ENCODE measurements at regions not wholly inside any gene's neighbourhood (a gene's known extent, or its start where the extent isn't known, plus 50 kb on each side); places are given as distances from the start of the nearest gene placed in this dataset.
"Not testable (repeated sequence)": the region's sequence is repeated elsewhere in the genome, so short reads cannot be mapped to it uniquely, and the experiment has no call there.

- no peaks in the 10 kb centered on the region for H3K79me2 ChIP-seq (ENCODE audit: insufficient read depth, low read length)
- H3K4me3 ChIP-seq (ENCODE audit: insufficient read depth, low read length) = no peak overlapping the region
- H3K4me2 ChIP-seq (ENCODE audit: insufficient read depth, low read length) = no peak overlapping the region
These were observed 680.0 kb downstream of the BRINP1 start for GRCh38 chr9:118689280-118689679.

DNA sequence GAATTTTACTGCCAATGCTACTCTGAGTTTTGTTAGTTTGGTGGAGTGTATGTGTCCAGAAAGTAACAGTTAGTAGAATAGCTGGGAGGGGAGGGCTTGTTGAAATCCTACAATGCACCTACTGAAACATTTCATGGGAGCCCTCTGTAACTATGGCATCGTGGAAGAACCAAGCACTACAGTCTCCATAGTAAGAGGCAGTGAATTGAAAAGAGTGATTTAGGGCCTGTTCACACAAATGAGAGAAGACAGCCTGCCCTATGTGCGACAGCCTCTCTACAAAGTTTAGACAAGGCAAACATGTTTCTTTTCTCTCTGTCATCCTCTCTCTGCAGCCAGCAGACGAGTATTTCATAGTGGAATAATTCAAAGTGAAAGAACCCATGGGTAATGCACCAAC is 676.6 kb downstream of the BRINP1 start:
- no peaks in the 10 kb centered on the region for H3K9me3 ChIP-seq (ENCODE audit: low read depth, low read length)
- H4K20me1 ChIP-seq (ENCODE audit: insufficient read depth, low read length) = no peaks in the 10 kb centered on the region
- no peak overlapping the region for H3K27ac ChIP-seq (ENCODE audit: low read depth, low read length)
- H3K4me3 ChIP-seq (ENCODE audit: insufficient read depth, low read length) = no peak overlapping the region
- H3K79me2 ChIP-seq (ENCODE audit: insufficient read depth, low read length) = no peaks in the 10 kb centered on the region
- DNase-seq (ENCODE audit: insufficient read length, low spot score, missing footprints) = no peak
- H2AFZ ChIP-seq (ENCODE audit: low read length) = no peak overlapping the region
- H3K4me1 ChIP-seq (ENCODE audit: insufficient read depth, low read length) = no peaks in the 10 kb centered on the region
- no peaks in the 10 kb centered on the region for H3K27me3 ChIP-seq (ENCODE audit: insufficient read depth, low read length)
- no peak overlapping the region for H3K4me2 ChIP-seq (ENCODE audit: insufficient read depth, low read length)
- no peaks in the 10 kb centered on the region for H3K36me3 ChIP-seq (ENCODE audit: insufficient read depth, low read length)
- TF ChIP-seq, protein P1, sequence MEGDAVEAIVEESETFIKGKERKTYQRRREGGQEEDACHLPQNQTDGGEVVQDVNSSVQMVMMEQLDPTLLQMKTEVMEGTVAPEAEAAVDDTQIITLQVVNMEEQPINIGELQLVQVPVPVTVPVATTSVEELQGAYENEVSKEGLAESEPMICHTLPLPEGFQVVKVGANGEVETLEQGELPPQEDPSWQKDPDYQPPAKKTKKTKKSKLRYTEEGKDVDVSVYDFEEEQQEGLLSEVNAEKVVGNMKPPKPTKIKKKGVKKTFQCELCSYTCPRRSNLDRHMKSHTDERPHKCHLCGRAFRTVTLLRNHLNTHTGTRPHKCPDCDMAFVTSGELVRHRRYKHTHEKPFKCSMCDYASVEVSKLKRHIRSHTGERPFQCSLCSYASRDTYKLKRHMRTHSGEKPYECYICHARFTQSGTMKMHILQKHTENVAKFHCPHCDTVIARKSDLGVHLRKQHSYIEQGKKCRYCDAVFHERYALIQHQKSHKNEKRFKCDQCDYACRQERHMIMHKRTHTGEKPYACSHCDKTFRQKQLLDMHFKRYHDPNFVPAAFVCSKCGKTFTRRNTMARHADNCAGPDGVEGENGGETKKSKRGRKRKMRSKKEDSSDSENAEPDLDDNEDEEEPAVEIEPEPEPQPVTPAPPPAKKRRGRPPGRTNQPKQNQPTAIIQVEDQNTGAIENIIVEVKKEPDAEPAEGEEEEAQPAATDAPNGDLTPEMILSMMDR (IDR thresholded peaks at IDR 0.05; ENCODE audit: extremely low read depth, low read depth, low read length) = no peak

More at GRCh38 chr9:118689280-118689679, 680.0 kb downstream of the BRINP1 start:
- Histone ChIP-seq H3K9me3 (ENCODE audit: low read depth, low read length) (no peaks in the 10 kb centered on the region), H3K27ac (ENCODE audit: low read depth, low read length) (no peak overlapping the region), H4K20me1 (ENCODE audit: insufficient read depth, low read length) (no peaks in the 10 kb centered on the region), H3K27me3 (ENCODE audit: insufficient read depth, low read length) (no peaks in the 10 kb centered on the region), H3K36me3 (ENCODE audit: insufficient read depth, low read length) (no peaks in the 10 kb centered on the region), H3K4me1 (ENCODE audit: insufficient read depth, low read length) (no peaks in the 10 kb centered on the region), H2AFZ (ENCODE audit: low read length) (no peak overlapping the region)
- TF ChIP-seq, protein P1 (IDR thresholded peaks at IDR 0.05; ENCODE audit: extremely low read depth, low read depth, low read length) = no peak
- no peak for DNase-seq (ENCODE audit: insufficient read length, low spot score, missing footprints)

DNA sequence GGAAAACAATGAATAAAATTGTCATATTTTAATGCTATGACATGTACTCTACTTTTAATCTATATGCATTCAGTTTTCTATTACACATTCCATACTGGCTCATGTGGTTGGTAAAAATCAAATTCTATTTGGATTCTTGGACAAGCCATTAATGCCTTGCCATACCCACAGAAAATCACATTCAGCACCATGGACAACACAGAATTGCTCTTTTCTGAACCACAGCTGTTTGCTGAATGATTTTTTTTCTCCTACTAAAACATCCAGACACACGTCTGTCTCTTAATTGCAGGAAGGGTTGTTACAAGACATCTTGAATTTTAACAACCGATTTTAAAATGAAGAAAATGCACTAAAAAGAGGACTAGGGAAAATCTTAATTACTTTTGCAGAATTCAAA is 675.6 kb downstream of the BRINP1 start:
- TF ChIP-seq, protein P1 (IDR thresholded peaks at IDR 0.05; ENCODE audit: extremely low read depth, low read depth, low read length) = no peak
- Histone ChIP-seq H3K4me2 (ENCODE audit: insufficient read depth, low read length) (no peak overlapping the region), H3K27ac (ENCODE audit: low read depth, low read length) (no peak overlapping the region), H3K36me3 (ENCODE audit: insufficient read depth, low read length) (no peaks in the 10 kb centered on the region), H3K79me2 (ENCODE audit: insufficient read depth, low read length) (no peaks in the 10 kb centered on the region), H3K27me3 (ENCODE audit: insufficient read depth, low read length) (no peaks in the 10 kb centered on the region), H3K4me3 (ENCODE audit: insufficient read depth, low read length) (no peak overlapping the region), H3K9me3 (ENCODE audit: low read depth, low read length) (no peaks in the 10 kb centered on the region), H4K20me1 (ENCODE audit: insufficient read depth, low read length) (no peaks in the 10 kb centered on the region), H2AFZ (ENCODE audit: low read length) (no peak overlapping the region), H3K4me1 (ENCODE audit: insufficient read depth, low read length) (no peaks in the 10 kb centered on the region)
- no peak for DNase-seq (ENCODE audit: insufficient read length, low spot score, missing footprints)

DNA sequence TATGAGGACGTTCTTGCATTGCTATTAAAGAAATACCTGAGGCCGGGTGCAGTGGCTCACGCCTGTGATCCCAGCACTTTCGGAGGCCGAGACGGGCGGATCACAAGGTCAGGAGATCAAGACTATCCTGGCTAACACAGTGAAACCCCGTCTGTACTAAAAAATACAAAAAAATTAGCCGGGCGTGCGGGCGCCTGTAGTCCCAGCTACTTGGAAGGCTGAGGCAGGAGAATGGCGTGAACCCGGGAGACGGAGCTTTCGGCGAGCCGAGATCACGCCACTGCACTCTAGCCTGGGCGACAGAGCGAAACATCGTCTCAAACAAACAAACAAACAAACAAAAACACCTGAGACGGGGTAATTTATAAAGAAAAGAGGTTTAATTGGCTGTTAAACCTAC is 674.0 kb downstream of the BRINP1 start:
- not testable (repeated sequence) for H3K4me1 ChIP-seq (ENCODE audit: insufficient read depth, low read length); H3K4me2 ChIP-seq (ENCODE audit: insufficient read depth, low read length); H3K9me3 ChIP-seq (ENCODE audit: low read depth, low read length); H3K79me2 ChIP-seq (ENCODE audit: insufficient read depth, low read length); H2AFZ ChIP-seq (ENCODE audit: low read length); H3K27me3 ChIP-seq (ENCODE audit: insufficient read depth, low read length); H4K20me1 ChIP-seq (ENCODE audit: insufficient read depth, low read length); H3K4me3 ChIP-seq (ENCODE audit: insufficient read depth, low read length); DNase-seq (ENCODE audit: insufficient read length, low spot score, missing footprints); H3K36me3 ChIP-seq (ENCODE audit: insufficient read depth, low read length); H3K27ac ChIP-seq (ENCODE audit: low read depth, low read length)
